IMR-90 (cell line): ENCODE measurements at regions not wholly inside any gene's neighbourhood (a gene's known extent, or its start where the extent isn't known, plus 50 kb on each side); places are given as distances from the start of the nearest gene placed in this dataset.

Experiments
- ATAC-seq: fragments of 200-7000 bp; cut with Tn5 transposase; 2 replicates; pipeline ENCODE4 v1.9.1; 2020; ENCODE audit warnings: low read depth, mild to moderate bottlenecking, moderate library complexity
- BruUV-seq: library from RNA; stranded (reverse); fragments of 400-500 nt; replicated peaks from 2 replicates; lab custom pipeline; 2021; lab: Mats Ljungman, UMichigan
- CTCF ChIA-PET: fragments of 300-600 bp; formaldehyde crosslinking; extraction: SDS; loops from one replicate; lab custom pipeline; 2021; ENCODE audit warnings: antibody characterized with exemption; lab: Yijun Ruan, JAX
- POLR2A ChIA-PET: fragments of 300-600 bp; sonication (Branson Sonifier 250); formaldehyde crosslinking; loops from one replicate; lab custom pipeline; 2022; ENCODE audit warnings: antibody characterized with exemption; ENCODE audit not compliant: unreplicated experiment; lab: Charles Lee
- DNase-seq: peaks from one replicate; pipeline ENCODE4 v3.0.0; 2013
- H2AFZ ChIP-seq: replicated peaks from 2 replicates; pipeline ENCODE3; 2013; ENCODE audit warnings: low read length, mild to moderate bottlenecking; ENCODE audit not compliant: poor library complexity
- H2AK5ac ChIP-seq: 2 replicates; pipeline ENCODE4 v1.6.1; 2013; ENCODE audit warnings: low read depth, low read length, inconsistent platforms
- H2AK9ac ChIP-seq: replicated peaks from 2 replicates; pipeline ENCODE3; 2013; ENCODE audit warnings: mild to moderate bottlenecking, low read depth, low read length, moderate library complexity; ENCODE audit not compliant: poor library complexity
- H2BK120ac ChIP-seq: 2 replicates; pipeline ENCODE4 v1.6.1; 2013; ENCODE audit warnings: low read depth, low read length, inconsistent platforms
- H2BK15ac ChIP-seq: 3 replicates; pipeline ENCODE4 v1.6.1; 2013; ENCODE audit warnings: low read depth, low read length, inconsistent platforms
- H2BK20ac ChIP-seq: 2 replicates; pipeline ENCODE4 v1.6.1; 2013; ENCODE audit warnings: low read depth, mild to moderate bottlenecking, inconsistent platforms, low read length, moderate library complexity
- H2BK5ac ChIP-seq: 2 replicates; pipeline ENCODE4 v1.6.1; 2013; ENCODE audit warnings: mild to moderate bottlenecking, low read depth, low read length, inconsistent platforms; ENCODE audit not compliant: poor library complexity, severe bottlenecking
- H3K14ac ChIP-seq: replicated peaks from 2 replicates; pipeline ENCODE4 v1.6.1; 2013; ENCODE audit warnings: low read depth, low read length, inconsistent platforms
- H3K18ac ChIP-seq: 2 replicates; pipeline ENCODE4 v1.6.1; 2013; ENCODE audit warnings: low read depth, low read length, control low read depth
- H3K23ac ChIP-seq: 2 replicates; pipeline ENCODE4 v1.6.1; 2013; ENCODE audit warnings: low read depth, low read length, inconsistent platforms
- H3K27ac ChIP-seq: 2 replicates; pipeline ENCODE4 v1.5.1; 2013; ENCODE audit warnings: mild to moderate bottlenecking, control low read depth, low read length; ENCODE audit not compliant: insufficient read depth
- H3K27me3 ChIP-seq: 2 replicates; pipeline ENCODE4 v1.6.1; 2013; ENCODE audit warnings: low read length; ENCODE audit not compliant: control insufficient read depth, insufficient read depth
- H3K36me3 ChIP-seq: 2 replicates; pipeline ENCODE4 v1.6.1; 2013; ENCODE audit warnings: low read length, mixed read lengths; ENCODE audit not compliant: control insufficient read depth, insufficient read depth
- H3K4ac ChIP-seq: 2 replicates; pipeline ENCODE4 v1.6.1; 2013; ENCODE audit warnings: low read depth, low read length, inconsistent platforms
- H3K4me1 ChIP-seq: 2 replicates; pipeline ENCODE4 v1.6.1; 2013; ENCODE audit warnings: low read length, mixed read lengths; ENCODE audit not compliant: control insufficient read depth, insufficient read depth
- H3K4me2 ChIP-seq: 2 replicates; pipeline ENCODE4 v1.6.1; 2013; ENCODE audit warnings: low read depth, mild to moderate bottlenecking, control low read depth, low read length, moderate library complexity
- H3K4me3 ChIP-seq: 2 replicates; pipeline ENCODE4 v1.5.1; 2013; ENCODE audit warnings: low read depth, mild to moderate bottlenecking, control low read depth, low read length, moderate library complexity; ENCODE audit not compliant: insufficient read depth
- H3K56ac ChIP-seq: 2 replicates; pipeline ENCODE4 v1.6.1; 2013; ENCODE audit warnings: low read length, inconsistent platforms; ENCODE audit not compliant: insufficient read depth; ENCODE audit errors: extremely low read depth
- H3K79me1 ChIP-seq, 2 experiments: 2 replicates each; pipeline ENCODE4 v1.6.1; 2013; ENCODE audit warnings: low read length in 2 of 2, inconsistent platforms in 1 of 2, low read depth in 1 of 2
- H3K9ac ChIP-seq: 2 replicates; pipeline ENCODE4 v1.6.1; 2013; ENCODE audit warnings: low read depth, low read length, control low read depth
- H3K9me1 ChIP-seq: 2 replicates; pipeline ENCODE4 v1.6.1; 2013; ENCODE audit warnings: low read length, inconsistent platforms; ENCODE audit not compliant: insufficient read depth
- H3K9me3 ChIP-seq: 2 replicates; pipeline ENCODE4 v1.6.1; 2013; ENCODE audit warnings: low read length; ENCODE audit not compliant: control insufficient read depth, insufficient read depth
- H4K20me1 ChIP-seq: 2 replicates; pipeline ENCODE4 v1.6.1; 2013; ENCODE audit warnings: low read length, inconsistent platforms; ENCODE audit not compliant: insufficient read depth
- H4K5ac ChIP-seq: 2 replicates; pipeline ENCODE4 v1.6.1; 2013; ENCODE audit warnings: mild to moderate bottlenecking, low read depth, low read length, control low read depth
- H4K8ac ChIP-seq, 2 experiments: 2 replicates each; pipeline ENCODE4 v1.6.1; 2013; ENCODE audit warnings: low read depth in 2 of 2, low read length in 2 of 2, control low read depth in 1 of 2, inconsistent platforms in 1 of 2
- H4K91ac ChIP-seq: 2 replicates; pipeline ENCODE4 v1.6.1; 2013; ENCODE audit warnings: low read depth, low read length, inconsistent platforms; ENCODE audit not compliant: insufficient read depth
- CEBPB ChIP-seq: IDR thresholded peaks from 2 replicates; pipeline ENCODE4 v1.6.1; 2012; ENCODE audit warnings: low read depth, low read length, improper control_type of control experiment
- CHD1 ChIP-seq: IDR thresholded peaks from 2 replicates; pipeline ENCODE4 v1.6.1; 2012; ENCODE audit warnings: low read depth, low read length, improper control_type of control experiment
- FOS ChIP-seq: fragments of 150-350 bp; IDR thresholded peaks from 2 replicates; pipeline ENCODE4 v1.6.1; 2016; ENCODE audit warnings: low read depth, low read length
- MAFK ChIP-seq: IDR thresholded peaks from 2 replicates; pipeline ENCODE4 v1.6.1; 2012; ENCODE audit warnings: low read depth, low read length, improper control_type of control experiment
- MAZ ChIP-seq: IDR thresholded peaks from 2 replicates; pipeline ENCODE4 v1.6.1; 2012; ENCODE audit warnings: low read depth, mild to moderate bottlenecking, low read length, improper control_type of control experiment, moderate library complexity, borderline replicate concordance
- MXI1 ChIP-seq: IDR thresholded peaks from 2 replicates; pipeline ENCODE4 v1.6.1; 2012; ENCODE audit warnings: low read depth, mild to moderate bottlenecking, low read length, moderate library complexity, borderline replicate concordance
- NFE2L2 ChIP-seq: fragments of 150-350 bp; IDR thresholded peaks from 2 replicates; pipeline ENCODE4 v1.6.1; 2016; ENCODE audit warnings: low read depth, mild to moderate bottlenecking, low read length
- RAD21 ChIP-seq: IDR thresholded peaks from 2 replicates; pipeline ENCODE4 v1.6.1; 2012; ENCODE audit warnings: low read length, improper control_type of control experiment
- RFX5 ChIP-seq: IDR thresholded peaks from 2 replicates; pipeline ENCODE4 v1.8.0; 2012; ENCODE audit warnings: low read depth, mild to moderate bottlenecking, low read length, moderate library complexity
- SMC3 ChIP-seq: fragments of 150-350 bp; IDR thresholded peaks from 2 replicates; pipeline ENCODE4 v1.6.1; 2016; ENCODE audit warnings: low read depth, mild to moderate bottlenecking, antibody characterized with exemption, low read length, moderate library complexity
- WGBS, 2 experiments: methylation state at CpG; one replicate each; pipeline versions ENCODE4 v1.1.5 to v1.1.7; 2013; ENCODE audit warnings: missing lambda C conversion rate in 2 of 2; ENCODE audit not compliant: insufficient read length in 1 of 2; ENCODE audit errors: extremely low coverage in 2 of 2; 5-methylcytosine and 5-hydroxymethylcytosine counted together
- dilution Hi-C: fragments of 300-500 bp; cut with HindIII; formaldehyde crosslinking; loops from one replicate; pipeline ENCODE4 v1.14.3; 2018; ENCODE audit warnings: low sequenced_read_pairs; ENCODE audit not compliant: unreplicated experiment
- in situ Hi-C: fragments of 300-500 bp; cut with MboI; formaldehyde crosslinking; loops from 3 replicates; pipeline ENCODE4 v1.14.3; 2019; ENCODE audit warnings: low sequenced_read_pairs, inconsistent platforms, mixed read lengths
- intact Hi-C: fragments of 100-400 bp; cut with micrococcal nuclease; formaldehyde crosslinking; loops from 2 replicates; pipeline ENCODE4 v1.10.0; 2022
- TF ChIP-seq, protein P1 (sequence below): conservative IDR thresholded peaks from 2 replicates; pipeline ENCODE4 v1.5.1; 2012; ENCODE audit warnings: mild to moderate bottlenecking, low read depth, low read length, improper control_type of control experiment

DNA sequence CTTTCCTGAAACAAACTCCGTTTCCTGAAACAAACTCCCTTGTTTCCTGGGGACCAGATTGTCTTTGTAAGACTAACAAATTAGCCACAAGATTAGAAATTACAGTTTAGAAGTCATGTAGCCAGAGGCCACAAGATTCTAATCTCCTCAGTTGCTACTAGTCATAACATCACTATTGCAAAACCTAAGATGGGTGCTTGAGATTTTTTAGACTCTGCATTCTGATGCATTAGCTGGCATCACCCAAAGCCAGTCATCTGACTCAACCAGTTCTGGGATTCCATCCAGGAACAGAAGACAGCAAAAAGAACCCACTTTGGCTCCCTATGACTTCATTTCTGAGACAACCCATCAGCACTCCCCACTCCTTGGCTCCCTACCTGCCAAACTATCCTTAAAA lies 367.9 kb upstream of the MBL2 start:
- Histone ChIP-seq H4K5ac (no peak overlapping the region), H3K4me3 (no peak overlapping the region), H3K18ac (no peak overlapping the region), H2AK5ac (no peak overlapping the region), H2BK5ac (no peak overlapping the region), H3K23ac (no peak overlapping the region), H3K9me1 (no peaks in the 10 kb centered on the region), H3K9me3 (no peaks in the 10 kb centered on the region), H3K9ac (no peak overlapping the region), H4K8ac (no peak overlapping the region), H3K56ac (no peak overlapping the region), H3K4me1 (no peaks in the 10 kb centered on the region), H2BK20ac (no peak overlapping the region), H2BK120ac (no peak overlapping the region), H3K4me2 (no peak overlapping the region), H4K91ac (no peak overlapping the region), H3K27me3 (no peaks in the 10 kb centered on the region), H3K14ac (no peak overlapping the region), H4K20me1 (no peaks in the 10 kb centered on the region), H2AFZ (no peak overlapping the region), H2BK15ac (no peak overlapping the region), H3K4ac (no peak overlapping the region), H3K36me3 (no peaks in the 10 kb centered on the region), H3K79me1 (no peaks in the 10 kb centered on the region), H2AK9ac (no peak overlapping the region), H3K27ac (no peak overlapping the region)
- intact Hi-C loops = no loop called here
- in situ Hi-C loops = no loop called here
- DNase-seq (no peak), ATAC-seq (no peak)
- no TSS peak for BruUV-seq
- ChIA-PET CTCF (no interaction called here), POLR2A (no interaction called here)
- no peak for TF ChIP-seq CEBPB
- TF ChIP-seq NFE2L2 = no peak
- TF ChIP-seq RAD21 = no peak
- no peak for TF ChIP-seq FOS
- no peak for TF ChIP-seq MAZ
- TF ChIP-seq MAFK = no peak
- TF ChIP-seq CHD1 = no peak
- no peak for TF ChIP-seq RFX5
- TF ChIP-seq SMC3 = no peak
- TF ChIP-seq, protein P1, sequence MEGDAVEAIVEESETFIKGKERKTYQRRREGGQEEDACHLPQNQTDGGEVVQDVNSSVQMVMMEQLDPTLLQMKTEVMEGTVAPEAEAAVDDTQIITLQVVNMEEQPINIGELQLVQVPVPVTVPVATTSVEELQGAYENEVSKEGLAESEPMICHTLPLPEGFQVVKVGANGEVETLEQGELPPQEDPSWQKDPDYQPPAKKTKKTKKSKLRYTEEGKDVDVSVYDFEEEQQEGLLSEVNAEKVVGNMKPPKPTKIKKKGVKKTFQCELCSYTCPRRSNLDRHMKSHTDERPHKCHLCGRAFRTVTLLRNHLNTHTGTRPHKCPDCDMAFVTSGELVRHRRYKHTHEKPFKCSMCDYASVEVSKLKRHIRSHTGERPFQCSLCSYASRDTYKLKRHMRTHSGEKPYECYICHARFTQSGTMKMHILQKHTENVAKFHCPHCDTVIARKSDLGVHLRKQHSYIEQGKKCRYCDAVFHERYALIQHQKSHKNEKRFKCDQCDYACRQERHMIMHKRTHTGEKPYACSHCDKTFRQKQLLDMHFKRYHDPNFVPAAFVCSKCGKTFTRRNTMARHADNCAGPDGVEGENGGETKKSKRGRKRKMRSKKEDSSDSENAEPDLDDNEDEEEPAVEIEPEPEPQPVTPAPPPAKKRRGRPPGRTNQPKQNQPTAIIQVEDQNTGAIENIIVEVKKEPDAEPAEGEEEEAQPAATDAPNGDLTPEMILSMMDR = no peak
- TF ChIP-seq MXI1 = no peak
- dilution Hi-C loops = no loop called here
- WGBS, 2 experiments = no CpG with 5 or more reads among the region's 1 CpG
